ENCODE measurements at regions not wholly inside any gene's neighbourhood (a gene's known extent, or its start where the extent isn't known, plus 50 kb on each side); places are given as distances from the start of the nearest gene placed in this dataset.

- no peak for TF ChIP-seq CTCF (conservative IDR thresholded peaks at IDR 0.05)
- no peaks in the 10 kb centered on the region for H3K36me3 Mint-ChIP-seq (ENCODE audit: low read depth)
- peaks cover 2% of the 10 kb centered on the region for H3K9me3 Mint-ChIP-seq
Observed at GRCh38 chr15:69715210-69715609, 262.6 kb downstream of the RPLP1 start.

GRCh38 chr15:69718436-69718835 lies 265.8 kb downstream of the RPLP1 start:
- H3K9me3 Mint-ChIP-seq = peaks cover 2% of the 10 kb centered on the region
- H3K27ac Mint-ChIP-seq (ENCODE audit: unreplicated experiment) = no peak overlapping the region
- H3K27me3 Mint-ChIP-seq (ENCODE audit: low read depth) = peaks cover 13% of the 10 kb centered on the region
- H3K4me3 Mint-ChIP-seq = no peak overlapping the region
- DNase-seq (ENCODE audit: low read depth, low spot score) = no peak
- TF ChIP-seq CTCF (conservative IDR thresholded peaks at IDR 0.05) = no peak
- H3K36me3 Mint-ChIP-seq (ENCODE audit: low read depth) = no peaks in the 10 kb centered on the region
- peaks cover 3% of the 10 kb centered on the region for H3K4me1 Mint-ChIP-seq

More at GRCh38 chr15:69715210-69715609, 262.6 kb downstream of the RPLP1 start:
- Mint-ChIP-seq H3K4me1 (peaks cover 3% of the 10 kb centered on the region), H3K27ac (ENCODE audit: unreplicated experiment) (peak overlapping the region; percentile 8), H3K4me3 (no peak overlapping the region), H3K27me3 (ENCODE audit: low read depth) (peaks cover 10% of the 10 kb centered on the region)
- DNase-seq (ENCODE audit: low read depth, low spot score) = no peak

- DNase-seq (ENCODE audit: low read depth, low spot score) = no peak
- Mint-ChIP-seq H3K27ac (ENCODE audit: unreplicated experiment) (no peak overlapping the region), H3K36me3 (ENCODE audit: low read depth) (no peaks in the 10 kb centered on the region), H3K4me3 (no peak overlapping the region), H3K27me3 (ENCODE audit: low read depth) (peaks cover 11% of the 10 kb centered on the region), H3K9me3 (peaks cover under 1% of the 10 kb centered on the region), H3K4me1 (peaks cover 3% of the 10 kb centered on the region)
- TF ChIP-seq CTCF (conservative IDR thresholded peaks at IDR 0.05) = no peak
Observed at GRCh38 chr15:69718916-69719315, 266.3 kb downstream of the RPLP1 start.

GRCh38 chr15:69719527-69720240 lies 267.1 kb downstream of the RPLP1 start:
- TF ChIP-seq CTCF (conservative IDR thresholded peaks at IDR 0.05) = no peak
- DNase-seq (ENCODE audit: low read depth, low spot score) = no peak
- Mint-ChIP-seq H3K4me3 (no peak overlapping the region), H3K27ac (ENCODE audit: unreplicated experiment) (no peak overlapping the region), H3K4me1 (peaks cover 3% of the 10 kb centered on the region), H3K27me3 (ENCODE audit: low read depth) (peaks cover 8% of the 10 kb centered on the region), H3K9me3 (no peaks in the 10 kb centered on the region), H3K36me3 (ENCODE audit: low read depth) (no peaks in the 10 kb centered on the region)

GRCh38 chr15:69720536-69720935 lies 267.9 kb downstream of the RPLP1 start:
- H3K9me3 Mint-ChIP-seq = no peaks in the 10 kb centered on the region
- peaks cover 3% of the 10 kb centered on the region for H3K4me1 Mint-ChIP-seq
- peaks cover 5% of the 10 kb centered on the region for H3K27me3 Mint-ChIP-seq (ENCODE audit: low read depth)
- TF ChIP-seq CTCF (conservative IDR thresholded peaks at IDR 0.05) = no peak
- H3K4me3 Mint-ChIP-seq = no peak overlapping the region
- H3K36me3 Mint-ChIP-seq (ENCODE audit: low read depth) = no peaks in the 10 kb centered on the region
- no peak for DNase-seq (ENCODE audit: low read depth, low spot score)
- no peak overlapping the region for H3K27ac Mint-ChIP-seq (ENCODE audit: unreplicated experiment)
